A549 (cell line): ENCODE measurements at regions not wholly inside any gene's neighbourhood (a gene's known extent, or its start where the extent isn't known, plus 50 kb on each side); places are given as distances from the start of the nearest gene placed in this dataset.
"Not testable (repeated sequence)": the region's sequence is repeated elsewhere in the genome, so short reads cannot be mapped to it uniquely, and the experiment has no call there.

ENCODE experiments used
- CBX2 ChIP-seq: fragments of 200-600 bp; sonication (generic); IDR thresholded peaks from 2 replicates; pipeline ENCODE4 v1.6.1; 2016; ENCODE audit warnings: low read depth, mild to moderate bottlenecking, borderline replicate concordance
- CEBPB ChIP-seq, 2 experiments: fragments of >200 bp in 1 of 2; sonication (Bioruptor Twin) in 1 of 2; formaldehyde crosslinking in 1 of 2; IDR thresholded peaks; 2 replicates each; pipeline ENCODE4 v1.6.1; 2012 to 2016
- CTCF ChIP-seq: fragments of >200 bp; sonication (Bioruptor Twin); formaldehyde crosslinking; IDR thresholded peaks from 3 replicates; pipeline ENCODE4 v1.5.1; 2016
- EP300 ChIP-seq, 2 experiments: fragments of >200 bp; sonication (Bioruptor Twin); formaldehyde crosslinking; IDR thresholded peaks; 2 replicates in 1 of 2; 3 replicates in 1 of 2; pipeline ENCODE4 v1.6.1; 2016 to 2017
- KDM1A ChIP-seq: fragments of 200-600 bp; sonication (generic); IDR thresholded peaks from 2 replicates; pipeline ENCODE4 v1.6.1; 2016; ENCODE audit warnings: low read depth, mild to moderate bottlenecking
- MAFK ChIP-seq: fragments of 450-650 bp; IDR thresholded peaks from 2 replicates; pipeline ENCODE4 v1.6.1; 2014; ENCODE audit not compliant: partially characterized antibody
- MAX ChIP-seq: IDR thresholded peaks from 2 replicates; pipeline ENCODE4 v1.6.1; 2012
- PBX3 ChIP-seq: IDR thresholded peaks from 2 replicates; pipeline ENCODE4 v1.6.1; 2012
- PHF8 ChIP-seq: fragments of 200-600 bp; sonication (generic); IDR thresholded peaks from 2 replicates; pipeline ENCODE4 v1.6.1; 2016; ENCODE audit warnings: low read depth, mild to moderate bottlenecking, antibody characterized with exemption, moderate library complexity, borderline replicate concordance
- POLR2A ChIP-seq: IDR thresholded peaks from 2 replicates; pipeline ENCODE4 v1.6.1; 2012; ENCODE audit warnings: mild to moderate bottlenecking, low read length
- RFX5 ChIP-seq: fragments of 450-650 bp; IDR thresholded peaks from 2 replicates; pipeline ENCODE4 v1.7.1; 2014; ENCODE audit warnings: antibody characterized with exemption, mild to moderate bottlenecking, moderate library complexity
- TP53 ChIP-seq: fragments of 250-450 bp; sonication (Bioruptor Pico); IDR thresholded peaks from 2 replicates; pipeline ENCODE4 v1.5.0; 2021; ENCODE audit warnings: mild to moderate bottlenecking, moderate library complexity
- USF2 ChIP-seq: fragments of 450-650 bp; IDR thresholded peaks from 2 replicates; pipeline ENCODE4 v1.6.1; 2014; ENCODE audit warnings: antibody characterized with exemption

GRCh38 chr7:115599184-115599583, 431.4 kb downstream of the TFEC start:
- not testable (repeated sequence) for TF ChIP-seq CEBPB (IDR thresholded peaks at IDR 0.05); TP53 (CRISPR knock-in tag); POLR2A; CTCF; RFX5; MAFK; PBX3; MAX; PHF8; EP300 (IDR thresholded peaks at IDR 0.05); CBX2; KDM1A; USF2
